ENCODE measurements at regions not wholly inside any gene's neighbourhood (a gene's known extent, or its start where the extent isn't known, plus 50 kb on each side); places are given as distances from the start of the nearest gene placed in this dataset.
A peak's percentile ranks its signal among the peaks of the same experiment; 100 is the strongest.

DNA sequence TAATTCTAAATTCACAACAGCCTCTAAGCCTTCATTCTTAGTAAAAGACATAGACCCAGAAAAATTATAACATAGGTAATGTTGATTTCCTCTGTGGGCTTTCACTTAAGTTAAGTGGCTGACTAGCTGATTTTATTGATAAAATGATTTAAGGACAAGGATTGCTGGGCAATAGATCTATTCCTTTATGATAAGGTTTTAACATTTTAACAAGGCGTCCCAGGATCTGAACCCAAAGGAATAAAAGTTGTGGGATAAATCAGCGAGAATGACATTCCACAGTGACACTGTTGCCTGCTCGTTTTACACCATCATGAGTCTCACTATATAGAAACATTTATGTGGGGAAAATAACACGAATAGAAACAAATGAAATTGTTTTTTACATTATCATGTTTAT, 1151.0 kb downstream of the ZPLD1 start:
- intact Hi-C loops (cut with micrococcal nuclease) = no loop called here
- Mint-ChIP-seq H3K27ac (no peak overlapping the region), H3K36me3 (no peaks in the 10 kb centered on the region)

DNA sequence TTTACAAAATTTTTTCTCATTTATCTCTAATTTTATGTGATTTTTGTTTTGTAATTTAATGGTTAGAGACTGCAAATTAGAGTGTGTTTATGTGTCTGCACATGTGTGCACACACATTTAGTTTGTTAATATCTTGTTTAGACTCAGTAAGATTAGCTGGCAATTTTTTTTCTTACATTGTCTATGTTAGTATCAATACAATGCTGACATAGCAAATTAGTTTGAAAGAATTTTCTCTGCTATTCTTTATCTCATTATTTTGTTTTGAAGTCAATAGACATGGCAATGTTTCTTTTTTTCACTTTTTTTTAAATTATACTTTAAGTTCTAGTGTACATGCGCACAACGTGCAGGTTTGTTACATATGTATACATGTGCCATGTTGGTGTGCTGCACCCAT, 1155.0 kb downstream of the ZPLD1 start:
- intact Hi-C loops (cut with micrococcal nuclease) = no loop called here
- Histone ChIP-seq H3K27ac (ENCODE audit: low read depth, low read length) (no peak overlapping the region), H3K4me3 (ENCODE audit: low read length in 2 of 2) (no peak overlapping the region), H3K36me3 (ENCODE audit: insufficient read depth, low read length) (no peaks in the 10 kb centered on the region), H3K4me1 (ENCODE audit: insufficient read depth, low read length) (no peaks in the 10 kb centered on the region), H3K9me3 (ENCODE audit: control insufficient read depth in 1 of 2, low read length in 2 of 2) (no peaks in the 10 kb centered on the region), H3K27me3 (ENCODE audit: insufficient read depth, low read length) (no peaks in the 10 kb centered on the region)
- Mint-ChIP-seq H3K9me3 (peaks cover 0 to 3% (median 0%) of the 10 kb centered on the region in 8 donors), H3K4me1 (no peaks in the 10 kb centered on the region), H3K27me3 (no peaks in the 10 kb centered on the region), H3K27ac (no peak overlapping the region), H3K4me3 (no peak overlapping the region), H3K36me3 (no peaks in the 10 kb centered on the region)
- POLR2A ChIA-PET (ENCODE audit: partially characterized antibody) = no interaction called here
- CTCF ChIA-PET (ENCODE audit: partially characterized antibody) = no interaction called here
- DNase-seq = no peak

More for the DNA sequence above, 1151.0 kb downstream of the ZPLD1 start:
- H3K9me3 ChIP-seq (ENCODE audit: control insufficient read depth in 1 of 2, low read length in 2 of 2) = no peaks in the 10 kb centered on the region
- H3K4me1 Mint-ChIP-seq = no peaks in the 10 kb centered on the region
- H3K36me3 ChIP-seq (ENCODE audit: insufficient read depth, low read length) = no peaks in the 10 kb centered on the region
- no peaks in the 10 kb centered on the region for H3K27me3 ChIP-seq (ENCODE audit: insufficient read depth, low read length)
- no peak for DNase-seq
- peak overlapping the region in 1 of 8 donors; percentile 32 for H3K4me3 Mint-ChIP-seq
- no peaks in the 10 kb centered on the region for H3K27me3 Mint-ChIP-seq
- peaks cover 0 to 5% (median 0%) of the 10 kb centered on the region in 8 donors for H3K9me3 Mint-ChIP-seq
- no peaks in the 10 kb centered on the region for H3K4me1 ChIP-seq (ENCODE audit: insufficient read depth, low read length)
- no peak overlapping the region for H3K27ac ChIP-seq (ENCODE audit: low read depth, low read length)
- H3K4me3 ChIP-seq (ENCODE audit: low read length in 2 of 2) = no peak overlapping the region
- POLR2A ChIA-PET (ENCODE audit: partially characterized antibody) = no interaction called here
- CTCF ChIA-PET (ENCODE audit: partially characterized antibody) = no interaction called here

DNA sequence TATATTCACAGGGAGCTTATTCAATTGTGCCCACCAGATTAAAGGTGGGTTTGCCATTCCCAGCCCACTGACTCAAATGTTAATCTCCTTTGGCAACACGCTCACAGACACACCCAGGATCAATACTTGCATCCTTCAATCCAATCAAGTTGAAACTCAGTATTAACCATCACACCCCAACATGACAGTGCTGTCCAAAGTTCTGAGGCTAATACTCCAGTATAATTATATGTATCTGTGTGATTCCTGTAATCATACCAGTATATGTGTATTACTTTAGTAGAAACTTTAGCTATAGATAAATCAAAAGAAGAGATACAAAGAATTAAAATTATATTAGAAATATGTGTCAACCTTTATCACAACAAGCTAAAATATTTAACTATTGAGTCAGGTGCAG, 1166.0 kb downstream of the ZPLD1 start:
- no peaks in the 10 kb centered on the region for H3K36me3 Mint-ChIP-seq
- no peaks in the 10 kb centered on the region for H3K4me1 Mint-ChIP-seq
- Histone ChIP-seq H3K27ac (ENCODE audit: low read depth, low read length) (no peak overlapping the region), H3K27me3 (ENCODE audit: insufficient read depth, low read length) (no peaks in the 10 kb centered on the region), H3K4me3 (ENCODE audit: low read length in 2 of 2) (no peak overlapping the region), H3K36me3 (ENCODE audit: insufficient read depth, low read length) (no peaks in the 10 kb centered on the region), H3K4me1 (ENCODE audit: insufficient read depth, low read length) (no peaks in the 10 kb centered on the region), H3K9me3 (ENCODE audit: control insufficient read depth in 1 of 2, low read length in 2 of 2) (no peaks in the 10 kb centered on the region)
- ChIA-PET POLR2A (ENCODE audit: partially characterized antibody) (no interaction called here), CTCF (ENCODE audit: partially characterized antibody) (no interaction called here)
- no peak overlapping the region for H3K4me3 Mint-ChIP-seq
- DNase-seq = no peak
- H3K27ac Mint-ChIP-seq = no peak overlapping the region
- intact Hi-C loops (cut with micrococcal nuclease) = no loop called here
- H3K9me3 Mint-ChIP-seq = peaks cover 0 to 14% (median 5%) of the 10 kb centered on the region in 8 donors
- H3K27me3 Mint-ChIP-seq = no peaks in the 10 kb centered on the region

DNA sequence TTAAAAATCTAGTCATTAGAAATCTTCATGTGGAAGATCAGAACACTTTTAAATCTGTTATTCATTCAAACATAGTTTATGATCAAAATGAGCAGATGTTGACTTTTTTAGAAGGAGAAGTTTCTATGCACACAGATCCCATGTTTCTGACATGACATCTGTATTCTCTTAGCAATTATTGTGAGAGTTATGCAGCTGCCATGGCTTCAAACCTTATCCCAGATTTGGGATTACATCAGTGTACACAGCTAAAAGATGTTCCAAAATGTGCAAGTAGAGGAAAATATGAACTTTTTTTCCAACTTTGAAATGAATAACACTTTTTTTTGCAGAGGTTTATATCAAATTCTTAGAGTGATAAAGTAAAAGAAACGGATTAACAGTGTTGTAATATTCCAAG, 1166.9 kb downstream of the ZPLD1 start:
- Histone ChIP-seq H3K27ac (ENCODE audit: low read depth, low read length) (no peak overlapping the region), H3K36me3 (ENCODE audit: insufficient read depth, low read length) (no peaks in the 10 kb centered on the region), H3K9me3 (ENCODE audit: control insufficient read depth in 1 of 2, low read length in 2 of 2) (no peaks in the 10 kb centered on the region), H3K4me1 (ENCODE audit: insufficient read depth, low read length) (no peaks in the 10 kb centered on the region), H3K4me3 (ENCODE audit: low read length in 2 of 2) (no peak overlapping the region), H3K27me3 (ENCODE audit: insufficient read depth, low read length) (no peaks in the 10 kb centered on the region)
- Mint-ChIP-seq H3K9me3 (peaks cover 1 to 11% (median 5%) of the 10 kb centered on the region in 8 donors), H3K27ac (no peak overlapping the region), H3K4me1 (no peaks in the 10 kb centered on the region), H3K27me3 (no peaks in the 10 kb centered on the region), H3K4me3 (no peak overlapping the region), H3K36me3 (no peaks in the 10 kb centered on the region)
- no peak for DNase-seq
- POLR2A ChIA-PET (ENCODE audit: partially characterized antibody) = no interaction called here
- intact Hi-C loops (cut with micrococcal nuclease) = no loop called here
- CTCF ChIA-PET (ENCODE audit: partially characterized antibody) = no interaction called here

DNA sequence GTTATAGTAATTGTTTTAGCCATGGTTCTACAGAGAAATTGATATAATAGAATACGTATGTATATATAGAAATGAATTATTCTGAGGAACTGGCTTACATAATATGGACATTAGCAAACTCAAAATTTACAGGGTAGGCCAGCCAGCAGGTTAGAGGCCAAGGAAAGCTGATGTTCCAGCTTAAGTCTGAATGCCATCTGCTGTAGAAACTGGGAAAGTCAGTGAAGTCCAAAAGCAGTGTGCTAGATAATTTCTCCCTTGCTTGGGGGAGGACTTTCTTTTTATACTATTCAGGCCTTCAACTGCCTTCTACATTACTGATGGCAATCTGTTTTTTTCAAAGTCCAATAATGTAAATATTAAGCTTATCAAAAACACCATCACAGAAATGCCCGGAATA, 1174.7 kb downstream of the ZPLD1 start:
- H3K27ac ChIP-seq (ENCODE audit: low read depth, low read length) = no peak overlapping the region
- no peaks in the 10 kb centered on the region for H3K27me3 Mint-ChIP-seq
- H3K27me3 ChIP-seq (ENCODE audit: insufficient read depth, low read length) = no peaks in the 10 kb centered on the region
- ChIA-PET CTCF (ENCODE audit: partially characterized antibody) (no interaction called here), POLR2A (ENCODE audit: partially characterized antibody) (interaction anchor here (0.6 kb wide), 1 partner anchor 144 kb away, joined by 3 read pairs; no protein-coding TSS in a partner anchor)
- peaks cover 0 to 6% (median 2%) of the 10 kb centered on the region in 8 donors for H3K9me3 Mint-ChIP-seq
- H3K9me3 ChIP-seq (ENCODE audit: control insufficient read depth in 1 of 2, low read length in 2 of 2) = no peaks in the 10 kb centered on the region
- no peak overlapping the region for H3K4me3 Mint-ChIP-seq
- DNase-seq = no peak
- H3K4me1 ChIP-seq (ENCODE audit: insufficient read depth, low read length) = no peaks in the 10 kb centered on the region
- no peaks in the 10 kb centered on the region for H3K36me3 ChIP-seq (ENCODE audit: insufficient read depth, low read length)
- intact Hi-C loops (cut with micrococcal nuclease) = no loop called here
- H3K4me1 Mint-ChIP-seq = no peaks in the 10 kb centered on the region
- no peak overlapping the region for H3K4me3 ChIP-seq (ENCODE audit: low read length in 2 of 2)
- H3K27ac Mint-ChIP-seq = no peak overlapping the region
- H3K36me3 Mint-ChIP-seq = no peaks in the 10 kb centered on the region

DNA sequence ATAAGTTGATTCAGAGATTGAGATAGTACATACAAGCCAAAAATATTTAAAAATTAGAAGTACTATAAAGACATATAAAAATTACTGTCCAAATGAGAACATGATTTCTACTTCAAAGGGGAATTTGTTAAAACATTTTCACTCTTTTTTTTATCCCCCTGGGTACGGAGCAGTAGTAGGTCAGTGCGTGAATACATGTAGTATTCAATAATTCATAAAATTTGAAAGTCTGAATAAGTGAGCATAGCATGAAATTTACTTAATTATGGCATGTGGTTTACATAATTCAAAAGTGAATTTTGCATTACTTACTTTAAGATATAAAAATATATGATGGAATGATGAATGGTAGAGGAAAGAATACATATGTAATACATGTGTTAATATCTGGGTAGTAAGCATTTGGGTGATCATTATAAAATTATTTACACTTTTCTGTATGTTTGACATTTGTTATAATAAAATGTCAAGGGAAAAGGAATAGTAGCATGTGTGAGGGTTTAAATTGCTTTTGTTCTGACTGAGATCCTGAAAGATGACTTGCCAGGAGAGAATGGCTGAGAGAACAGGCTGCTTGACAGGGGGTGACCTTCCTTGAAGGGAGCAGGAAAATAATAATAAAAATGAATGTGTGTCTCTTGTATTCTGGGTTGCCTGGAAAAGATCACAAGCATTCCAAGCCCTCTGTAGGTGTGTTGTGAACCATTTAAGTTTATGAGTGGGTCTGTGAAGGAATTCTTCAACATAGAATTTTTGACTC, 1178.8 kb downstream of the ZPLD1 start:
- Mint-ChIP-seq H3K36me3 (no peaks in the 10 kb centered on the region), H3K9me3 (peaks cover 0 to 4% (median 0%) of the 10 kb centered on the region in 8 donors), H3K27me3 (no peaks in the 10 kb centered on the region), H3K27ac (no peak overlapping the region), H3K4me1 (no peaks in the 10 kb centered on the region), H3K4me3 (no peak overlapping the region)
- no peaks in the 10 kb centered on the region for H3K27me3 ChIP-seq (ENCODE audit: insufficient read depth, low read length)
- ChIA-PET CTCF (ENCODE audit: partially characterized antibody) (no interaction called here), POLR2A (ENCODE audit: partially characterized antibody) (no interaction called here)
- intact Hi-C loops (cut with micrococcal nuclease) = no loop called here
- H3K4me1 ChIP-seq (ENCODE audit: insufficient read depth, low read length) = no peaks in the 10 kb centered on the region
- no peak for DNase-seq
- H3K9me3 ChIP-seq (ENCODE audit: control insufficient read depth in 1 of 2, low read length in 2 of 2) = no peaks in the 10 kb centered on the region
- no peak overlapping the region for H3K4me3 ChIP-seq (ENCODE audit: low read length in 2 of 2)
- H3K27ac ChIP-seq (ENCODE audit: low read depth, low read length) = no peak overlapping the region
- H3K36me3 ChIP-seq (ENCODE audit: insufficient read depth, low read length) = no peaks in the 10 kb centered on the region

DNA sequence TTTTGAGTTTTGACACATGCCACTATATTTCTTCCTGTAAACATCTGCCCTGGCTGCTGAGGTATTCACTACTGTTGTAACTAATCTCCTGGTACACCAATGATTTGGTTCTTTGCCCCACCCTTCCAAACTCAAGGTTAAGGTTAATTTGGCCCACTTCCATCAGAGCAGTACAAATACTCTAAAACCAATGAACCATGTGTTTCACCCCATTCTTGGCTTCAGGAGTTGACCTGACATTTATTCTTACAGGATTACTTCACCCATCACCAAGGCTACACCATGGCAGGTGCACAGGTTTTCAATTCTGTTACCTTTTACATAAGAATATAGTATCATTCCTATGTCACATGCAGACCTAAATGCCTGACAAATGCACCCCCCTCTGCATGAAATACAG, 1179.9 kb downstream of the ZPLD1 start:
- H3K4me3 ChIP-seq (ENCODE audit: low read length in 2 of 2) = no peak overlapping the region
- CTCF ChIA-PET (ENCODE audit: partially characterized antibody) = no interaction called here
- Mint-ChIP-seq H3K9me3 (peaks cover 0 to 8% (median 0%) of the 10 kb centered on the region in 8 donors), H3K4me3 (no peak overlapping the region), H3K27me3 (no peaks in the 10 kb centered on the region), H3K27ac (no peak overlapping the region), H3K4me1 (no peaks in the 10 kb centered on the region), H3K36me3 (no peaks in the 10 kb centered on the region)
- H3K9me3 ChIP-seq (ENCODE audit: control insufficient read depth in 1 of 2, low read length in 2 of 2) = no peaks in the 10 kb centered on the region
- no peaks in the 10 kb centered on the region for H3K36me3 ChIP-seq (ENCODE audit: insufficient read depth, low read length)
- H3K27ac ChIP-seq (ENCODE audit: low read depth, low read length) = no peak overlapping the region
- intact Hi-C loops (cut with micrococcal nuclease) = no loop called here
- POLR2A ChIA-PET (ENCODE audit: partially characterized antibody) = no interaction called here
- H3K4me1 ChIP-seq (ENCODE audit: insufficient read depth, low read length) = no peaks in the 10 kb centered on the region
- H3K27me3 ChIP-seq (ENCODE audit: insufficient read depth, low read length) = no peaks in the 10 kb centered on the region
- no peak for DNase-seq

DNA sequence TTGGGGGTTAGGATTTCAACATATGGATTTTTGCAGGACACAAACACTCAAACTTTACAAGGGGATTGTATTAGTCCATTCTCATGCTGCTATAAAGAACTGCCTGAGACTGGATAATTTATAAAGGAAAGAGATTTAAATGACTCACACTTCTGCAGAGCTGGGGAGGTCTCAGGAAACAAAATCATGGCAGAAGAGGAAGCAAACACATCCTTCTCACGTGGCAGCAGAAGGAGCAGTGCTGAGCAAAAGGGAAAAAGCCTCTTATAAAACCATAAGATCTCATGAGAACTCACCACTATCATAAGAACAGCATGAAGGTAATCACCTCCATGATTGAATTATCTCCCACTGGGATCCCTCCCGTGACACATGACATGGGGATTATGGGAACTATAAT, 1183.1 kb downstream of the ZPLD1 start:
- no peaks in the 10 kb centered on the region for H3K36me3 Mint-ChIP-seq
- no peaks in the 10 kb centered on the region for H3K27me3 Mint-ChIP-seq
- H3K27ac ChIP-seq (ENCODE audit: low read depth, low read length) = no peak overlapping the region
- POLR2A ChIA-PET (ENCODE audit: partially characterized antibody) = no interaction called here
- intact Hi-C loops (cut with micrococcal nuclease) = no loop called here
- H3K27me3 ChIP-seq (ENCODE audit: insufficient read depth, low read length) = no peaks in the 10 kb centered on the region
- no peaks in the 10 kb centered on the region for H3K4me1 ChIP-seq (ENCODE audit: insufficient read depth, low read length)
- H3K4me1 Mint-ChIP-seq = no peaks in the 10 kb centered on the region
- DNase-seq = no peak
- H3K4me3 Mint-ChIP-seq = no peak overlapping the region
- no peak overlapping the region for H3K27ac Mint-ChIP-seq
- H3K9me3 Mint-ChIP-seq = peaks cover 0 to 15% (median 2%) of the 10 kb centered on the region in 8 donors
- H3K9me3 ChIP-seq (ENCODE audit: control insufficient read depth in 1 of 2, low read length in 2 of 2) = no peaks in the 10 kb centered on the region
- H3K36me3 ChIP-seq (ENCODE audit: insufficient read depth, low read length) = no peaks in the 10 kb centered on the region
- no peak overlapping the region for H3K4me3 ChIP-seq (ENCODE audit: low read length in 2 of 2)
- CTCF ChIA-PET (ENCODE audit: partially characterized antibody) = no interaction called here
